ENCODE measurements at regions not wholly inside any gene's neighbourhood (a gene's known extent, or its start where the extent isn't known, plus 50 kb on each side); places are given as distances from the start of the nearest gene placed in this dataset.

DNA sequence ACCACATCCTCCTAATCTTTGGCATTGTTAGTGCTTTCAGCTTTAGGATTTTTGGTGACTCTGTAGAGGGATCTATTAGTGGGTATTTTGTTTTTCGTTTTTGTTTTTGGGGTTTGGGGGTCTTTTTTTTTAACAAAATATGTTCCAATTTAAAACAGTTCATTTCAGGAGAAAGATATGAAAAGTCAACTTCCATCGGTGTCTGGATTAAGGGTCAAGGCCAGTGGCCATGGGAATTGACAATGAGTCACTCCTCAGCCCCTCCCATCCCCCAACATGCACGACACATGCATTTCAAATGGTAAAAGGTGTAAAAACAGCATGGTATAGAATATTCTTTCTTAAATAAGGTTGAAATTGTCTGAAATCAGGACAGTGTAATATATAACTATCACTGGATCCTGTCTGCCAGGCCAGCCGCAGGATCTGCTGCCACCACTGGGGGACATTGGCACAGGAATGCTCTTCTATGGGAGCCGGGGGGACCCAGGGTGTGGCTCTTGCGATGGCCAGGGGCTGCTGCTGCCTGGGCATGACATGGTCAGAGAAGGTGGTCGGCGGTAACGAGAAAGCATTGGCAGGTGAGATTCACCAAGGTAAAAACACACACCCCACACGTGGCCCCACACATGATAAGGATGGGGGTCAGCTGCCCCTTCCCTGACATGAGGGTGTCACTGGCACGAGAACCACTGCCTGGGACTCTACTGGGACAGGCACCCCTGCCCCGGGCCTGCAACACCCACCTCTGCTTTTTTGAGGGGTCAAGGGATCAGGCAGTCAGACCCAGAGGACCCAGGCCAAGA is 126.2 kb upstream of the KCTD7 start:
- H3K27me3 ChIP-seq (replicated peaks; ENCODE audit: insufficient read depth, low read depth, low read length, poor library complexity) = no peaks in the 10 kb centered on the region
- intact Hi-C loops (cut with micrococcal nuclease; ENCODE audit: unreplicated experiment) = no loop called here
- no peaks in the 10 kb centered on the region for H3K4me1 ChIP-seq (ENCODE audit: insufficient read depth, low read length, poor library complexity, severe bottlenecking)
- no peak overlapping the region for H3K4me3 ChIP-seq (ENCODE audit: low read depth, low read length, poor library complexity, severe bottlenecking)
- DNase-seq (ENCODE audit: low spot score) = no peak
- ChIA-PET CTCF (interaction anchor here (0.6 kb wide), 1 partner anchor 8 kb away, joined by 3 read pairs; no protein-coding TSS in a partner anchor), POLR2A (ENCODE audit: low non-redundant PET) (no interaction called here)
- BruUV-seq (replicated peaks) = no TSS peak
- no peak overlapping the region for H3K27ac ChIP-seq (ENCODE audit: low read depth, low read length, poor library complexity, severe bottlenecking)
- TF ChIP-seq, protein P1, sequence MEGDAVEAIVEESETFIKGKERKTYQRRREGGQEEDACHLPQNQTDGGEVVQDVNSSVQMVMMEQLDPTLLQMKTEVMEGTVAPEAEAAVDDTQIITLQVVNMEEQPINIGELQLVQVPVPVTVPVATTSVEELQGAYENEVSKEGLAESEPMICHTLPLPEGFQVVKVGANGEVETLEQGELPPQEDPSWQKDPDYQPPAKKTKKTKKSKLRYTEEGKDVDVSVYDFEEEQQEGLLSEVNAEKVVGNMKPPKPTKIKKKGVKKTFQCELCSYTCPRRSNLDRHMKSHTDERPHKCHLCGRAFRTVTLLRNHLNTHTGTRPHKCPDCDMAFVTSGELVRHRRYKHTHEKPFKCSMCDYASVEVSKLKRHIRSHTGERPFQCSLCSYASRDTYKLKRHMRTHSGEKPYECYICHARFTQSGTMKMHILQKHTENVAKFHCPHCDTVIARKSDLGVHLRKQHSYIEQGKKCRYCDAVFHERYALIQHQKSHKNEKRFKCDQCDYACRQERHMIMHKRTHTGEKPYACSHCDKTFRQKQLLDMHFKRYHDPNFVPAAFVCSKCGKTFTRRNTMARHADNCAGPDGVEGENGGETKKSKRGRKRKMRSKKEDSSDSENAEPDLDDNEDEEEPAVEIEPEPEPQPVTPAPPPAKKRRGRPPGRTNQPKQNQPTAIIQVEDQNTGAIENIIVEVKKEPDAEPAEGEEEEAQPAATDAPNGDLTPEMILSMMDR (conservative IDR thresholded peaks at IDR 0.05; ENCODE audit: low read depth, low read length) = 0 out of 2 replicates have a peak, but pooled peaks have one; percentile 17
- TF ChIP-seq EZH2 (IDR thresholded peaks at IDR 0.05; ENCODE audit: borderline replicate concordance, low read depth, low read length, poor library complexity, severe bottlenecking) = no peak
- H3K9me3 ChIP-seq (ENCODE audit: low read depth, low read length, poor library complexity, severe bottlenecking) = no peaks in the 10 kb centered on the region
- no peaks in the 10 kb centered on the region for H3K36me3 ChIP-seq (ENCODE audit: insufficient read depth, low read length, poor library complexity, severe bottlenecking)

DNA sequence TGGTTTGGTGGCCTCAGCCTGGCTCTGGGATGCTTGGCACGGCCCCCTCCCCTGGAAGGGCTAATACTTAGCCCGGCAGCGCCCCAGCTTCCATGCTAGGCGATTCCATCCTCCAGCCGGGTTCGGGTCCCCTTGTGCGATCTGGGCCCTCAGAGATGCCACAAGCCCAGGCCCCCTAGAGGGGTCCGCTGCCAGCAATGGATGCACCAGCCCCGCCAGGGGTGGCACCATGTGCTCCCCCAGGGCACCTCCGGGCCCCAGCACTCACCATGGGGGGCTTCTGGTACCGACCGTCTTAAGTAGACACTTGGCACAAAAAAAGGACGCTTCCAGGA is 125.7 kb upstream of the KCTD7 start:
- TF ChIP-seq, protein P1 (conservative IDR thresholded peaks at IDR 0.05; ENCODE audit: low read depth, low read length) = no peak
- TF ChIP-seq EZH2 (IDR thresholded peaks at IDR 0.05; ENCODE audit: borderline replicate concordance, low read depth, low read length, poor library complexity, severe bottlenecking) = no peak
- POLR2A ChIA-PET (ENCODE audit: low non-redundant PET) = no interaction called here
- Histone ChIP-seq H3K9me3 (ENCODE audit: low read depth, low read length, poor library complexity, severe bottlenecking) (no peaks in the 10 kb centered on the region), H3K36me3 (ENCODE audit: insufficient read depth, low read length, poor library complexity, severe bottlenecking) (no peaks in the 10 kb centered on the region), H3K4me3 (ENCODE audit: low read depth, low read length, poor library complexity, severe bottlenecking) (no peak overlapping the region), H3K27me3 (replicated peaks; ENCODE audit: insufficient read depth, low read depth, low read length, poor library complexity) (no peaks in the 10 kb centered on the region), H3K27ac (ENCODE audit: low read depth, low read length, poor library complexity, severe bottlenecking) (no peak overlapping the region), H3K4me1 (ENCODE audit: insufficient read depth, low read length, poor library complexity, severe bottlenecking) (no peaks in the 10 kb centered on the region)
- intact Hi-C loops (cut with micrococcal nuclease; ENCODE audit: unreplicated experiment) = no loop called here
- CTCF ChIA-PET = no interaction called here
- BruUV-seq (replicated peaks) = no TSS peak
- DNase-seq (ENCODE audit: low spot score) = no peak

GRCh38 chr7:66503551-66504031 is 125.1 kb upstream of the KCTD7 start:
- H3K4me3 ChIP-seq (ENCODE audit: low read depth, low read length, poor library complexity, severe bottlenecking) = no peak overlapping the region
- CTCF ChIA-PET = no interaction called here
- no peaks in the 10 kb centered on the region for H3K4me1 ChIP-seq (ENCODE audit: insufficient read depth, low read length, poor library complexity, severe bottlenecking)
- no peaks in the 10 kb centered on the region for H3K9me3 ChIP-seq (ENCODE audit: low read depth, low read length, poor library complexity, severe bottlenecking)
- no peak overlapping the region for H3K27ac ChIP-seq (ENCODE audit: low read depth, low read length, poor library complexity, severe bottlenecking)
- DNase-seq (ENCODE audit: low spot score) = no peak
- no peaks in the 10 kb centered on the region for H3K27me3 ChIP-seq (replicated peaks; ENCODE audit: insufficient read depth, low read depth, low read length, poor library complexity)
- intact Hi-C loops (cut with micrococcal nuclease; ENCODE audit: unreplicated experiment) = no loop called here
- no TSS peak for BruUV-seq (replicated peaks)
- TF ChIP-seq, protein P1 (conservative IDR thresholded peaks at IDR 0.05; ENCODE audit: low read depth, low read length) = no peak
- no peak for TF ChIP-seq EZH2 (IDR thresholded peaks at IDR 0.05; ENCODE audit: borderline replicate concordance, low read depth, low read length, poor library complexity, severe bottlenecking)
- POLR2A ChIA-PET (ENCODE audit: low non-redundant PET) = no interaction called here
- H3K36me3 ChIP-seq (ENCODE audit: insufficient read depth, low read length, poor library complexity, severe bottlenecking) = no peaks in the 10 kb centered on the region

Measured in A673 (cell line).